GM19463 (cell line): ENCODE measurements at regions not wholly inside any gene's neighbourhood (a gene's known extent, or its start where the extent isn't known, plus 50 kb on each side); places are given as distances from the start of the nearest gene placed in this dataset.
A peak's percentile ranks its signal among the peaks of the same experiment; 100 is the strongest.
"Not testable (repeated sequence)": the region's sequence is repeated elsewhere in the genome, so short reads cannot be mapped to it uniquely, and the experiment has no call there.

ENCODE experiments used
- ATAC-seq: cut with Tn5 transposase; IDR thresholded peaks from one replicate; pipeline ENCODE4 v1.9.1; 2021; ENCODE audit warnings: mild to moderate bottlenecking, moderate library complexity; ENCODE audit not compliant: unreplicated experiment

- no peak for ATAC-seq
These were observed 242.2 kb upstream of the EDNRB start for GRCh38 chr13:78160793-78161192.

GRCh38 chr13:78152415-78152814 lies 233.8 kb upstream of the EDNRB start:
- ATAC-seq = no peak

DNA sequence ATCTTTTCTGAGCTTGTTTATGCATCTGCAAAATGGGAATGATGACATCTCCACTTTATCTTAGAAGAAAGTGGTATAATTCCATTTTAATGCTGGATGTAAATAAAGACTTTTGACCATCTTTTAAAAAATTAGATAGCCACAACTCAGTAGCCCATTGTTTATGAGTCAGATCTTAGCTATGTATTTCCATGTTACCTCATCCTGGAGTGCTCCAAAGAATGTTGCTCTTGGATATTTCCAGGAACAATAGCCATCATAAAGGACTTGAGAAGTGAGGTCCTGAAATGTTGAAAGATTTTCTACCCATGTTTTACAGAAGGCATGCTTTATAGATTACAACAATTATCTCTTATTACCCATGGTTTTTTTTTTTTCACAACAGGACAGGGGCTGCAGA lies 229.3 kb upstream of the EDNRB start:
- ATAC-seq = no peak

- no peak for ATAC-seq
These were observed 226.6 kb upstream of the EDNRB start for GRCh38 chr13:78145276-78145675.

DNA sequence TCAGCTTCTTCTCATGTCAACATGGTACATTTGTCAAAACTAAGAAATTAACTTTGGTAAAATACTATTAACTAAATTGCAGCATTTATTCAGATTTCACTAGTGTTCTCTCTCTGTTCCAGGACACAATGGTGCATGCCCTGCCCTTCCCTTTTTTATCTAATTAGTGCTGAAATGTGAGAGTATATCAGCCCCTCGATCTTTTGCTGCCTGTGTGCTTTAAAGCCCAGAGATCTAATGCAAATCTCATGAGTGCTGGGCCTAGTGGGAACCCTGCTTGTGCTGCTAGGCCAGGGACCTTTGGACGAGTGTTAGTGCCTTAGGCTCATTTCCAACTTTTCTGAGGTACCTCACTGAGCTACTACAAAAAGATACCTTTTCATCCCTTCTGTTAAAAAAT lies 221.1 kb upstream of the EDNRB start:
- no peak for ATAC-seq

DNA sequence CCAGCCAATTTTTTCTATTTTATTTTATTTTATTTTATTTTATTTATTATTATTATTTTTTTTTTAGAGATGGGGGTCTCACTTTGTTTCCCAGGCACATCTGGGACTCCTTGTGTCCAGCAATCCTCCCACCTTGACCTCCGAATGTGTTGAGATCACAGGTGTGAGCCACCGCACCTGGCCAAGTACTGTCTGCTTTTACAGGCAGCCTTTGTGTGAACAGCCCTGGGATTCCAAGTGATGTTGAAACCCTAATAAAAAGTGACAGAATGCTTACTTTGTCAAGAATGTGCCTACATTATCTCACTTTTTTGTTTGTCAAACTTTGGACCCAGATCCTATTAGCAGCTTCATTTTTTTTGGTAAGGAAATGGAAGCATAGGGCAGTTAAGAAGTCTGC lies 220.1 kb upstream of the EDNRB start:
- ATAC-seq = no peak

DNA sequence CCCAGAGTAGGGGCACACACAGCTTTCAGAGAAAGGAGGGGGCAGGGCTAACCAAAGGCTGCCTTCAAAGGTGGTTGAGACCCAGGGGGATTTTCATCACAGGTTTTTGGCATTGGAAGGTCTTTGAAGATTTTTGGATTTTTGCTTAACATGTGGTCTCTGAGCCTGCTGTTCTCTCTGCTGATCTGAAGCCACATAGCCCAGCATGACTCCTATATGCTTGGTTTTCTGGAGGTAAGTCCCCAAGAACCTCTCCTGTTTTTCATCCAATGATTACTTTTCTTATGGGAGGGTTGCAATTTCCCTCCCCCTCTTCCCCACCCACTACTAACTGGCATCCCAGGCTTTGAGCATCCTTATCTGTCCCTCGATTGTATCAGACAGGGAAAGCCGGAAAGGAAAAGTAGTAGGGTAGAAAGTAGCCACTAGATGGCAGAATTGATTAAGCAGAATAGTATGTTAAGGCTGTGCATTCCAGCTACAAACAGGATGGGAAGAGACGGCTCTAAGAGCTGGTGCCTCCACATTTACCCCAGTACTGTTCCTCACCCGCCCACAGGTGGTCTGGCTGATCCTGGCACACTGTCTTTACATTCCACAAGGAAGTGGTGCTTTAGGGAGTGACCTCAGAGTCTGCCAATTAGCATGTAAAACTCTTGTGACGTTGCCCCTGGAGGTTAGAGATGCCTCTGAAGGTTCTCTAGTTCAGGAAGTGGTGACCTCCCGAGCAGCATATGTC lies 218.9 kb upstream of the EDNRB start:
- ATAC-seq = peak; percentile 91

DNA sequence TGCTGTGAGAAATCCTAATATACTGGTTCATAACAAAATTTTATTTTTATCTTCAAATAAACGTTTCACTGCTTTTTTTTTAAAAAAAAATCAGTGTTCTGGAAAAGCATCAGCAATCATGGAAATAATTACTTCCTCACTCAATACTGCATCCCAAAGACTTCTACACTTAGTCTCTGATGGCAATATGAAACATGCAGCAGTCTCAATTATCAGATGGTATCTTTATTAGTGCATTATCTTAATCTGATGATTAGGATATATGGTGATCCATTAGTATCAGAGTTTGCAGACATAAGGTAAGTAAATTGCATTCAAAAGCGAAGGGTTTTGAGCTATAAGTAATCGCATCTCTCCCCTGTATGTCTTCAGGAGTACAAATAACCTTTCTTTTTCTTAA lies 218.3 kb upstream of the EDNRB start:
- ATAC-seq = no peak

DNA sequence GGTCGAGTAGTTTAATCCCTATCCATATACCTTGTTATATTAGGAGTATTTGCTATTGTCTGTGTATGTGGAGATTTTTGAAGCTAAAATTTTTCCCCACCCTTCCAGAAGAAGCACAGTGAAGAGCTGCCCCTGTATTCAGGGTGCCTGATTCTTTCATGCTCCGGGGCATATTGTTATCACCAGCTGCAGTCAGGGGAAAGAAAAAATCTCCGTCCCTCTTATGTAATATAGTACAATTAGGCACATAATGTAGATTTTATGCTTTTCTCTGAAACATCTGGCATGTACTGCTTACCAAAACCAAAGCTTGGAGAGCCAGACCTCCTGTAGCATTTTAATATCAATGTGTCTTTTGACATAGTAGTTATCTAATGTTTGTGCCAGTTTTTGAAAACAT lies 214.9 kb upstream of the EDNRB start:
- ATAC-seq = no peak

- no peak for ATAC-seq
These were observed 213.2 kb upstream of the EDNRB start for GRCh38 chr13:78131811-78132210.

- no peak for ATAC-seq
These were observed 212.7 kb upstream of the EDNRB start for GRCh38 chr13:78131346-78131745.

GRCh38 chr13:78129823-78130222 lies 211.2 kb upstream of the EDNRB start:
- ATAC-seq = no peak

DNA sequence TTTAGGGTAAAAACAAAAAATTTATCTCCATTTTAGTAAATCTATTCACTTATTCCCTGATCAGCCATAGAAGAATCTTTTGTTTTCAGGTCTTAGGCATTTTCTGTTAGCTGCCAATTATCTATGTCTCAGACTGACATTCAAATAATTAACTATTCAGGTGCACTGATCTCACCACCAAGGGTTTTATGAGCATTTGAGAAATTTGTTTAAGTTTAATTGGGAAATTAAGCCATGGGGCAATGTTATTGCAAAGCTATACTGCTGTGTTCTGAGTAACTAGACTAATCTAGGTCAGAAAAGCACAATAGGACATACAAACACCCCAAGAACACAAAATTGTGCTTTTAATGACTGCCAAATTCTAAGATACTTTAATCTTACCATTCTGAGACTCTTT lies 210.7 kb upstream of the EDNRB start:
- no peak for ATAC-seq

GRCh38 chr13:78121459-78122348 lies 203.1 kb upstream of the EDNRB start:
- ATAC-seq = peak; percentile 47

DNA sequence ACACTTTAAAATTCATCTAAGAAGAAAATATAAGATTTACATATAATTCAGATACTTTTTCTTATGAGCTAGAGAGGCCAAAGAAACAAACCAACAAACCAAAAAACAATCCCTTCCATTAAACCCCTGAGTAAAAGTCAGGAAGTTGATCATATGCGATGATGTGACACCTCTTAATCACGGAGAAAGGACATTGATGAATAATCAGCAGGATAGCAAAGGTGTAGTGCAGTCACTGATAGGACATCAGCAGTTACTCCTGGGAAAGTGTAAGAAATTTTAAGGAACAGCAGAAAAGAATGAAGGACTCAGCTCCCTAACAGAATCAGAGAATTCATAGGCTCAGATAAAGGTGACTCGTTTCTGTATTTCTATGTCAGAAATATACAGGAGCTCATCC lies 202.4 kb upstream of the EDNRB start:
- ATAC-seq = no peak

DNA sequence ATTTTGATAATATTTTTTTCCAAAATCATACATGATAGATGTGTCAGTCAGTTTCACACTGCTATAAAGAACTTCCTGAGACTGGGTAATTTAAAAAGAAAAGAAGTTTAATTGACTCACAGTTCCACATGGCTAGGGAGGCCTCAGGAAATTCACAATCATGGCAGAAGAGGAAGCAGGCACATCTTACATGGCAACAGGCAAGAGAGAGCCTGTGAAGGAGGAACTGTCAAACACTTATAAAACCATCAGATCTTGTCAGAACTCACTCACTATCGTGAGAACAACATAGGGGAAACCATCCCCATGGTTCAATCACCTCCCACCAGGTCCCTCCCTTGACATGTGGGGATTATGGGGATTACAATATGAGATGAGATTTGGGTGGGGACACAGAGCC lies 201.5 kb upstream of the EDNRB start:
- ATAC-seq = not testable (repeated sequence)

DNA sequence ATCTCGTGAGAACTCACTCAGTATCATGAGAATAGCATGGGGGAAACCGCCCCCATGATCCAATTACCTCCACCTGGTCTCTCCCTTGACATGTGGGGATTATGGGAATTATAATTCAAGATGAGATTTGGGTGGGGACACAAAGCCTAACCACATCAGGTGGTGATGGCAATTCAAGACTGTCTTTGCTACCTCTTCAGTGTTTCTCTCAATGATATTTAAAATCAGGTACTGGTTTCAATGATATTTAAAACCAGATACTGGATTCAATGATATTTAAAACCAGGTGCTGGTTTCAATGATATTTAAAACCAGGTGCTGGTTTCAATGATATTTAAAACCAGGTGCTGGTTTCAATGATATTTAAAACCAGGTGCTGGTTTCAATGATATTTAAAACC lies 198.4 kb upstream of the EDNRB start:
- not testable (repeated sequence) for ATAC-seq

- no peak for ATAC-seq
These were observed 187.0 kb upstream of the EDNRB start for GRCh38 chr13:78105656-78106055.

- ATAC-seq = no peak
These were observed 185.3 kb upstream of the EDNRB start for GRCh38 chr13:78103936-78104335.

GRCh38 chr13:78102741-78103140 lies 184.1 kb upstream of the EDNRB start:
- peak; percentile 4 for ATAC-seq

DNA sequence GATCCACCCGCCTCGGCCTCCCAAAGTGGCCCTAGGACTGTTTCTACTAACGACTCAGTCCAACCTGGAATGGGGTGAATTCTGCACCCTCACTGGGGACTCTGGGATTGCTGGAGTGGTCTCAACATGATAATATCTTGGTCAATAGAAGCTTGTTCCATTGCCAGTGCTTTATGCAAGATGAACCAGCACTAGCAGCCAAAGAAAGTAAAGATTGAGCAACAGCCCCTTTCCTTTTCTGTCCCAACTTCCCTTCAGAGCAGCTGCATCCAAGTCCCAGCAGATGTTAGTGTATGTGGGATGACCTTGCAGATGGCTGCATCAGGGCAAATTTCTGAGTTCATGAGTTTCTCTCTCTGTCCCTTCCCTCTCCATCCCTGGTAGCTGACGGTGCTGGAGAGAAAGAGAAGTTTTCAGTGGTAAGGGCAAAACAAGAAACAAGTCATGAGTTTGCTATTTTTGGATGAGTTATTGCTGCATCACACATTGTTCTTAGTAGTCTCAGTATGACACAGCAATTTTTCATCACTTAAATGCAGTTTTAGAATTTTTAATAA lies 183.6 kb upstream of the EDNRB start:
- peak; percentile 49 for ATAC-seq

DNA sequence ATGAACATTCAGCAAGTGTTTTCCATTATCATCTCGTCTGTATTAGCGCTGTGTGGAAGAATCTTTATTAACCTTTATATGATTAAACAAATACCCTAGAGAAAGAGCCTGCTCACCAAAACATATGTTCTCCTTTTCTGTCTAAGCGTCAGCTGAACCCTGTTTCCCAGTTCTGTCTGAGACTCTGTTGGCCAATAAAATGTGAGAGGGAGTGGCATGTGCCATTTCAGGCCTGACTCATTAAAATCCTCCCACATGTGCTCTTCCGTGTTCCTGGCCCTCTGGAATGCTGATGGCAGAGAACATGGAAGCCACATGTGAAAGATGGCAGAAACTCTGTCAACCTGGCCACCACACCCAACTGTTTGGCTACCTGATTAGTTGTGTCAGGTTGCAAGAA lies 181.9 kb upstream of the EDNRB start:
- no peak for ATAC-seq
